G401 (cell line): ENCODE measurements at regions not wholly inside any gene's neighbourhood (a gene's known extent, or its start where the extent isn't known, plus 50 kb on each side); places are given as distances from the start of the nearest gene placed in this dataset.
"Not testable (repeated sequence)": the region's sequence is repeated elsewhere in the genome, so short reads cannot be mapped to it uniquely, and the experiment has no call there.

Source experiments
- DNase-seq: peaks from one replicate; pipeline ENCODE4 v3.0.0-alpha.2; 2015; ENCODE audit warnings: low spot score
- in situ Hi-C: cut with HindIII; loops from 2 replicates; pipeline ENCODE4 v1.10.0; 2016; ENCODE audit warnings: low sequenced_read_pairs, mixed read lengths

DNA sequence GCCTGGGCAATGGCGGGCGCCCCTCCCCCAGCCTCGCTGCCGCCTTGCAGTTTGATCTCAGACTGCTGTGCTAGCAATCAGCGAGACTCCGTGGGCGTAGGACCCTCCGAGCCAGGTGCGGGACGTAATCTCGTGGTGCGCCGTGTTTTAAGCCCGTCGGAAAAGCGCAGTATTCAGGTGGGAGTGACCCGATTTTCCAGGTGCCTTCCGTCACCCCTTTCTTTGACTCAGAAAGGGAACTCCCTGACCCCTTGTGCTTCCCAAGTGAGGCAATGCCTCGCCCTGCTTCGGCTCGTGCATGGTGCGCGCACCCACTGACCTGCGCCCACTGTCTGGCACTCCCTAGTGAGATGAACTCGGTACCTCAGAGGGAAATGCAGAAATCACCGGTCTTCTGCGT is 815.9 kb upstream of the ARRDC3 start:
- DNase-seq, in situ Hi-C loops: not testable (repeated sequence)

DNA sequence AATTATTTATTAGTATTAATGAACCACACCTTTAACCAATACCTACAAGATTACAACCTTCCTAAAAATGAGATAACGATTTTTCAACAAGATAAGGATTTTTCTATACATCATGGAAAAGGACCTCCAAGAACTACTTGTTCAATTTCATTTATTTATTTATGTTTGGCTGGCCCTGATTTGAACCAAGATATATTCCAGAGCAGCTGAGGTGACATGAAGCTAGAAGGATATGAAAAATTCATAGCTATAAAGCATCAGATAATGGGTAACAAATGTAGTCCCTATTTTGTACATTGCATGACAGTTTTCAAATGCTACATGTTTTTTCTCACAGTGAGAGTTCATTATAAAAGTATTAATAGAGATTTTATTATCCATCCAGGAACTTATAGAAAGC is 798.5 kb upstream of the ARRDC3 start:
- in situ Hi-C loops = no loop called here
- no peak for DNase-seq

DNA sequence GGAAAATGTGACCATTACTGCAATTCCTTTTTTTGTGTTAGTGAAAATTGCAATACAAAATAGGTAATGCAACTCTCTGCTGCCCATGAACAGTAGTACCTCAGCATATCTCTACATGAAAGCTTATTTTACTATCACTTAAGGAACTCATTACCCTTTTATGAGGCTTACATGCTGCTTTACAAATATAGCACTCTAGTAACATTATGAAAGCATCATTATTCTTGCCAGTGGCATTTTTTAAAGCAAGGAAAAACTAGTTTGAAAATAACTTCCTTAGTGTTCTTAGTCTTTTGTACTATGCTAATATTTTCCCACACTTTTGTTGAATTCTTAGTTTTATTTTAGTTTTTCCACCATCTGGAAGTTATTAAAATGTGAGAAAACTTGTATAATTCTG is 797.3 kb upstream of the ARRDC3 start:
- in situ Hi-C loops = no loop called here

DNA sequence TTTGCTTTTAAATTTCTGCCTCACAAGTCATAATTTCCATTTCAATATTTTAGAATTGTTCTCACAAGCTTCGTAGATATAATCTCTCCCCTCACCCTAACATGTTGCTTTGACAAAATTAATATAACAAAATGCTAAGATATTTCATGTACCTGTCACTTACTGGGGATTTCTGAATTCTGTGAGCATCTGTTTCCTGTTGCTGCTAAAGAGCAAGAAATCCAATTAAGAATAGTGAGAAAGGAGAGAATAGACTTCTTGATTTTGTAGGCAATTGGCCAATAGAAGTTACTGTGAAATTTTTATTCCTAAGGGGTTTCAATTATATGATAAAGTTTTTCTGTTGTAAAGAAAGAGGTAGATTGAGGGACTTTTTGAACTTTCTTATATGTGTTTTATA is 796.5 kb upstream of the ARRDC3 start:
- no peak for DNase-seq
- in situ Hi-C loops = no loop called here

More for the DNA sequence above, 797.3 kb upstream of the ARRDC3 start:
- DNase-seq = no peak

DNA sequence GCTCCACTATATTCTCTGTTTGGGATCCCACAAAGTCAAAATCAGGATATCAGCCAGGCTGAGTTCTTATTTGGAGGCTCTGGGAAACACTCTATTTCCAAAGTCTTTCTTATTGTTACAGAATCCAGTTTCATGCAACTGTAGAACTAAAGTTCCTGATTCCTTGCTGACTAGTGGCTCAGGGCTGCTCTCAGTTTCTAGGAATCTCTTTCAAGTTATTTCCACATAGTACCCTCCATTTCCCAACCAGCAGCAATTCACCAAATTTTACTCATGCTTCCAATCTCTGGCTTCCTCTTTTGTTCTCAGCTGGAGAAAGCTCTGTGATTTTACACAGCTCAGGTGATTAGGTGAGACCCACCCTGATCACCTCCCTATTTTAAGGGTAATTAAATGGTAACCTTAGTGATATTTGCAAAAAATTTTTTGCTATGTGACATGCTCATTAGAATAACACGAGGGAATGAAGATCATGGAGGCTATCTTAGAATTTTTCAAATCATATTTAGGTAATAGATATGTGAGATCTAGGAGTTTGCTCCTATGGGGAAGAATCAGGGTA is 794.9 kb upstream of the ARRDC3 start:
- in situ Hi-C loops = no loop called here

DNA sequence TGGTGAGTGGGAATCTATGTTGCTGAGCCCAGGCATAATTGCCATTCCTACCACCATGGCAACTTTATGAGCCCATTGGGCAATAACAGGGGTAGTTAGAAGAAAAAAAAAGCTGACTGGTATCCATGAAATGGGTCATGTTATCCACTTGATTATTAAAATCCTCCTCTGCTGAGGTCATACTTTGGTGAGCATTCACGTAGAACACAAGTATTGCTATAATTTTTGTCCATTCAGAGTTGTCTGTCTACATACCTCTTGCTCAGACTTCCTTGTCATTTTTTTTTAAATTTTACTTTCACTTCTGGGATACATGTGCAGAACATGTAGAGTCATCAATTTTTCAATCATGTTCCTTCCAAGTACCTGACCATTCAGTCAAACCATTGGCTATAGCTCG is 780.8 kb upstream of the ARRDC3 start:
- DNase-seq = no peak
- in situ Hi-C loops = no loop called here

More for the DNA sequence above, 794.9 kb upstream of the ARRDC3 start:
- DNase-seq = no peak

DNA sequence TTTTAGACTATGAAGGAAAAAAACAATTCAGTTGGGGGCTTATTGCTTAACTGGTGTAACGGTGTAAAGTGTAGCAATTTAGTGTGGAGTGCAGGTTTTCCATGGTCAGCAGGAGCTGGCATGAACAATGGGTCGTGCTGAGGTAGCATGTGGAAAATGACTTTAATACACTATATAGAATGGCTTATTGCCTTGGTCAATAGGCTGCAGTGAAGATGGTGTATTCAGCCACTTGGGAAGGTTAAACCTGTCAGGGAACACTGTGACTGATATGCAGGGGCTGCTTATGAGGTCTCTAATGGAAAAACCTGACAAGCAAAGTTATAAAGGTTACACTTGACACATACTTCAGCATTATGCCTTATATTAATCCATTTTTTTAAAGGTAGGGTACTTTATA is 764.7 kb upstream of the ARRDC3 start:
- in situ Hi-C loops = no loop called here
- no peak for DNase-seq

DNA sequence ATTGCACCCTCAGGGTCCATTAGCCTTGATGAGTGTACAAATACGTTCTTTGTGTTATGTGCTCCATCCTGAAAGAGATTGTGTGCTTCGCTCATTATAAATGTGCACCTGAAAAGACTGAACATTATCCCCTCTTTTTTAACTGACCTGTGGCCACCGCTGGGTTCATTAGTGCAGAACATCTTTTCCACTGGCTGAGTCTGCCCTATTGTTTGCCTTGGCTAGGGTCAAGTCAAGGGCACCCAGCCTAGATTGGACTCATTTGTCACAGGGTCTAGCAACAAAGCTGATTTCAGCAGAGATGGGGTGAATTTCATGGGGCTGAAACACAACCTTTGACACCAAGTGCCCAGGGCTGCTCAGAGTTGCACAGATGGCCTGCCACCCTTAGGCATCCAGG is 764.1 kb upstream of the ARRDC3 start:
- DNase-seq = no peak
- in situ Hi-C loops = no loop called here

DNA sequence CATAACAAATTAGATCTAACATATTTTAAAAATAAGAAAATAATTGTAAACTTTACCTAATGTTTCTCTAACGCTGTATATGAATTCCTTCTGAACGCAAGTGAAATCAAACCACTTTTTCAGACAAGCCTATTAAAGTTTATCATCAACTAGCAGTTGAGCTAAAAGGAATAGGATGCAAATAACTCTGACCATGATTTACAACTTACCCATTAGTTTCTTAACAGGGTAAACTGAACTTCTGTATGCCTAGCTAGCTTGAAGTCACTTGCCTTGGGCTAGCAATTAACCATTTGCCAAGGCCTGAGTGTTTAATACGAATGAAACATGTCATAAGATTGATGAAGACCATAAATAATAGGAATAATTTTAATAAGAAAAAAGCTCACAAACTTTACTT is 762.7 kb upstream of the ARRDC3 start:
- DNase-seq = no peak
- in situ Hi-C loops = no loop called here

DNA sequence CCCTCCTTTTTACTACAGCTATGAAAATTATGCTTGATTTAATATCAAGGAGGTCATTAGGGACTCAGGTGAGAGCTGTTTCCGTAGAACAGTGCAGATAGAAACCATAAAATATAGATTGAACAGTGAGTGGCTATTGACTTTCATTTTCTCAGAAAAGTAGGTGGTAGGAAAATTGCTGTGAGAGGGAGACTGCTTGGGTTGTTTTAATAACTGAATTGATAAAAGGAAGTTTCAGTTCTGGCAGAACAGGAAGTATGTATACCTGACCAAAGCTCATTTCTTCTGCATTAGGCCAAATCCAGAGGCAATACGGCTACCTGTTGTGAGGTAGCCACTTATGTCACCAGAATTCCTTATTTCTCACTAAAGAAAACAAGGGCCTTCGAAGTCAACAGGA is 761.7 kb upstream of the ARRDC3 start:
- no peak for DNase-seq
- in situ Hi-C loops = no loop called here

DNA sequence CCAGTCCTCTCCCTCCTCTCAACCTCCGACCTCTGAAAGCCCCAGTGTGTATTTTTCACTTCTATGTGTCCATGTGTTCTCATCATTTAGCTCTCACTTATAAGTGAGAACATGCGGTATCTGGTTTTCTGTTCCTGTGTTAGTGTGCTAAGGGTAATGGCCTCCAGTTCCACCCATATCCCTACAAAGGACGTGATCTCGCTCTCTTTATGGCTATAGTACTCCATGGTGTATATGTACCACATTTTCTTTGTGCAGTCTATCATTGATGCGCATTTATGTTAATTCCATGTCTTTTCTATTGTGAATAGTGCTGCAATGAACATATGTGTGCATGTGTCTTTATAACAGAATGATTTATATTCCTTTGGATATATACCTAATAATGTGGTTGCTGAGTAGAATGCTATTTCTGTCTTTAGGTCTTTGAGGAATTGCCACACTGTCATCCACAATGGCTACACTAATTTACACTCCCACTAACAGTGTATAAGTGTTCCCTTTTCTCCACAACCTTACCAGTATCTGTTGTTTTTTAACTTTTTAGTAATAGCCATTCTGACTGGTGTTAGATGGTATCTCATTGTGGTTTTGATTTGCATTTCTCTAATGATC is 749.3 kb upstream of the ARRDC3 start:
- in situ Hi-C loops, DNase-seq: not testable (repeated sequence)

DNA sequence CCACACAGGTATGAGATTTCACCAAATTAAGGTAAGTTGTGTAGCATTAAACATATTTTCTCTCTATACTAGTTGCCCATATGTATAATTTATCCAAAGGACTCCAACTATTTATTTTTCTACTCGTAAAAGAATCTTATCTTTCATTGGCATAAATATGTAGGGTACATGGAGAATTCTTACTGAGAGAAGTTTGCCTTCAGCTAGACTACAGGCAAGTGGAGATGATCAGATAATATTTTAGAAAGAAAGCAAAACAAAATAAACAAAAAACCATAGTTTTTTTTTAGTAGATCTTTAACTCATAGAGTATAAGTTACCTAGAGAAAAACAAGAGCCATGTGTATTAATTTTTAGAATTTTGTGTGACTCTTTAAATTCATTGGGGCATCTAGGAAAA is 743.1 kb upstream of the ARRDC3 start:
- in situ Hi-C loops = no loop called here
- no peak for DNase-seq

DNA sequence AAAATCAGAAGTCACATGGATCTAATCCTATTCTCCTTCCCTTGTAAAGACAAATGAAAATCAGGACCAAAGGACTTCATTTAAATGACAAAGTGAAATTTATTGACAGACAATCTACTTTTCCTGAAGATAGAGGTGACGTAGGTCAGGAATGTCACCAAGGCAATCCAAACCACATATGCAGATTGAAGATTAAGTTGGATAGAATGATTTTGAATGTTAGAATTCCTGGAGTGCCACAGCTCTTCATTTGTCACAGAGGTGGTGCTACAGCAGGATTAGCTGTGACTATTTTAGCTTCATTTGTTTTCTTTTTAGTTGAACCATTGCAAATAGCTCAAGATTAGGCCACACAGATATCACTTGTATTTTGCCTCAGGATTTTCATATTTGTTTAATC is 736.0 kb upstream of the ARRDC3 start:
- in situ Hi-C loops = no loop called here
- DNase-seq = no peak

DNA sequence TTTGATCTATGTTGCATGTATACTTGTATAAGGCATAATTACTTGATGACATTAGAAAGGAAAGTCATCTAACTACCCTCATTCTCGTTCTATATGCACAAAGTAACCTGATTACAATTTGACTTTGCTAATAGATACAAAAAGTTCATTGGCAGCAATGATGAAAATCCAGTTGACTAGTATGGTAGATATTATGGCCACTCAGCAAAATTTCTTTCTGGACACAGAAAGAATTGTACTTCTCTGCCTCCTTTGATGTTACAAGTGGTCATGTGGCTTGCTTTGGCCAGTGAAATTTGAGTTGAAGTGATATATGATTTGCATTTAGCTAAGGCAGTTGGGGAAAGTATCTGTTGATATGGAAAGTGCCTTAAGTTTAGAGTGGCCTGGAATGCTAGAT is 723.7 kb upstream of the ARRDC3 start:
- in situ Hi-C loops = no loop called here
- DNase-seq = no peak

DNA sequence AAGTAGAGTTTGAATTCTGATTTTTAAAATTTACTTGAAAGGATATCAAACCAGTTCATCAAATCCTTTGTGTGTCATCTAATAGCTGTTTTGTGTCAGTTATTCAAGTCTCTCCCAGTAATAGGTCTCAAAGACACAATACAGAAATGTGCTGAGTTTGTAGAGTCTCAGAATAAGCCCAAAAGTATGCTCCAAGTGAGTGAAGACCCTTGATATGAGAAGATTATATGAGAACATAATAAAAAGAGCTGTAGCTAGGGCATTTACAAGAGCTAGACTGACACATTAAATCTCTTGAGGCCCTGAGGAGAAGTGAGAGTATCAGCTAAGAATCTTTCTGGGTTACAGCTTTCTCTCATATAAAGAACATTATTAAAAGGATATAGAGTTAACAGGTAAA is 721.0 kb upstream of the ARRDC3 start:
- DNase-seq = no peak
- in situ Hi-C loops = no loop called here

DNA sequence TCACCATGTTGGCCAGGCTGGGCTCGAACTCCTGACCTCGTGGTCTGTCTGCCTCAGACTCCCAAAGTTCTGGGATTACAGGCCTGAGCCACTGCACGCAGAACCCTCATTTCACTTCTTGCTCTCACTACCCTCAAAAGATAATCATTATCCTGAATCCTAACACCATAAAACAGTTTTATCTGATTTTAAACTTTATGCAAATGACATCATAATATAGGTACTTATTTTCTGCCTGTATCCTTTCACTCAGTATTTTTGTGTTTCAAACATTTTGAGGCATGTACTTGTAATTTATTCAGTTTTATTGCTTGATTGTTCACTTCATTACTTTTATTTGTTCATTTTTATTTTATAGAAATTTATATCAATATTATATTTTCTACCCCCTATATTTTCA is 719.2 kb upstream of the ARRDC3 start:
- in situ Hi-C loops = no loop called here
- DNase-seq = no peak

DNA sequence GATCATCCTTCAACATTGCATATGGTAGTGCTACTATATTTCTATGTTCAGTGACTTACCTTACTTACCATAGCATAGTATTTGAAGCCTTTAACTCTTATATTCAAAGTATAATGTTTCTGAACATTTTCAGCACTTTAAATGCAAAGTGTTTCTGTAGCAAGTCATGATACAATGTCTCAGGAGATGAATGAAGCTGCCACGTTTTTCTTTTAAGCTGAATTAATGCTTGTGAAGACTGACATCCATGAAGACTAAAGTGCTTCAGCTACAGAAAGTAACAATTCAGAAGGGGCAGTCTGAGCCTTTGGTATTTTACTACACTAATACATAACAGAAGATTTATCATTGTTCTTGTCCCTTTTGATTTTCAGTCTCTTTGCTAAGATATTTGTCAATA is 709.1 kb upstream of the ARRDC3 start:
- DNase-seq = no peak
- in situ Hi-C loops = no loop called here

DNA sequence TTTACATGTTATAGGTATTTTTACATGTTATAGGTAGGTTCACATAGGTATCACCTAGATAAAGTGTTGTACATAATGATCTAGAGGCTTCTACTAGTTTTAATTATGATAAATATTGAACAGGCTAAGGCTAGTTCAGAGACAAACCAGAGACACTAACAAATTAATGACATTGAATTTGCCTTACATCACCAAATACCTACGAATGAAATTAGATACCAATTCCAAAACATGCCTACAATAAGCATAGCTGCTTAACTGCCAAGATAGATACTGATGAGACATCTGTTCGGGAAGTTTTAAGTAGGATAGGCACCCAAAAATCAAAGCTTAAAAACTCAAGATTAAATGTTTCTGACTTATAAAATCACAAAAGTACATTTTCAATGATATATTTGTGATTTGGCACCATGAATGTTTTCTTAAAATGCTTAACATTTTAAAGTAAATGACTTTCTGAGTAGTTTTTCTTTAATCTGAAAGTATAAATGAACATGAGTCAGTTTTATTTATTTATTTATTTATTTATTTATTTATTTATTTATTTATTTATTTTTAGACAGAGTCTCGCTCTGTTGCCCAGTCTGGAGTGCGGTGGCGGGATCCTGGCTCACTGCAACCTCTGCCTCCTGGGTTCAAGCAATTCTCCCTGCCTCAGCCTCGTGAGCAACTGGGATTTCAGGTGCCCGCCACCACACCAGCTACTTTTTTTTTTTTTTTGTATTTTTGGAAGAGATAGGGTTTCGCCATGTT is 703.1 kb upstream of the ARRDC3 start:
- DNase-seq = no peak
- in situ Hi-C loops = no loop called here

DNA sequence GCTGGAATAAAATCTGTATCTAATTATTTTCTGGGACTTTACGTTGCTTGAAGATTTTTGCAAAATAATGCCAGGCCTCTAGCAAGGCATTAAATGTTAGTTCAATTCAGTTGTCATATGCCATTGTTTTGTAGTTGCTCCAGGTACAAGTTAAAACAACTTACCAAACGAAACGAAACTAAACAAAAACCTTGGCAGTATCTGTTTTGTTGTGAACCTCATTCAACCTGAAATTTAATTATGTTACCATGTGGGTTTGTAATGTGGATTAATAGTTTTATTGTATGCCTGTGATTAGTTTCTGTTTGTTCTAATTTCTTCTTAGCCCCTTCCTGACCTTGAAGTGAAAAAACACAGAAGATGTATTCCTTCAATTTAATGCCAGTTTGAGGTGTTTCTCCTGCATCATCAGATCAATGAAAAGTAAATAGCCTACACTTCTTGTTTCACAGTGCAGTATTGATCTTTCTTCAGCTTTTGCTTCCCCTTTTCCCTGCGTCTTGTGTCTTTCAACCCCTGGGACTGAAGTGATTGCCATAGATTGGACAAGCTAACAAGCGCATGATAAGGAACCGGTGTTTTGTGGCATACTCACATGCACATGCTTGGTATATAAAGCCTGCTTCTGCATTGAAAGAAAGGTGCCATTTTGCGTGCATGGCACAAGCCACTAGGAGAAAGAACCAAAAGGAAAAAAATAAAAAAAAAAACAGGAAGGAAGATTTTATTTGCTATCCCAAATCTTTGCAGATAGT is 699.0 kb upstream of the ARRDC3 start:
- in situ Hi-C loops = no loop called here
- DNase-seq = no peak

DNA sequence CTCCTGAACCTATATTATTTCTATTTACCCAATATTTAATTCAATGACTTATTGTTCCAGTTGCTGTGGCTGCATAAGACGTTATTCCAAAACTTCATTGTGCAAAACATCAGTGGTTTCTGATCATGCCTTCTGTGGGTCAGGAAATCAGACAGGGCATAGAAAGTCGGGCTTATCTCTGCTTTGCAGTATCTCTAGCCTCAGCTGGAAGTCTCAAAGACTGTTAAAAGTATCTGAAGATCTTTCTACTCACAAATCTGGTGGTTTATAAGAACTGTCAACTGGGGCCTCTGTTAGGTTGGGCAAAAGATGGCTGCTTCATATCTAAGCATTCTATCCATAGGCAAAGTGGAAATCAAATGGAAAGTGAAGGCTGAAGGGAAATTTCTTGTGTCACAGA is 687.7 kb upstream of the ARRDC3 start:
- no peak for DNase-seq
- in situ Hi-C loops = no loop called here
